ENCODE measurements at regions not wholly inside any gene's neighbourhood (a gene's known extent, or its start where the extent isn't known, plus 50 kb on each side); places are given as distances from the start of the nearest gene placed in this dataset.

- no peaks in the 10 kb centered on the region for H3K27me3 Mint-ChIP-seq (ENCODE audit: low read depth)
- TF ChIP-seq CTCF (conservative IDR thresholded peaks at IDR 0.05), result no peak
- no peak overlapping the region for H3K4me3 Mint-ChIP-seq
- no peak for DNase-seq (ENCODE audit: low read depth, low spot score)
- no peaks in the 10 kb centered on the region for H3K9me3 Mint-ChIP-seq
- H3K36me3 Mint-ChIP-seq (ENCODE audit: low read depth), result no peaks in the 10 kb centered on the region
- H3K27ac Mint-ChIP-seq (ENCODE audit: unreplicated experiment), result no peak overlapping the region
- peaks cover 7% of the 10 kb centered on the region for H3K4me1 Mint-ChIP-seq
Observed at GRCh38 chr10:133008736-133009135, 66.4 kb upstream of the CFAP46 start.

GRCh38 chr10:133008196-133008595 is 65.8 kb upstream of the CFAP46 start:
- H3K9me3 Mint-ChIP-seq, result no peaks in the 10 kb centered on the region
- DNase-seq (ENCODE audit: low read depth, low spot score), result no peak
- H3K27ac Mint-ChIP-seq (ENCODE audit: unreplicated experiment), result no peak overlapping the region
- H3K4me1 Mint-ChIP-seq, result peaks cover 7% of the 10 kb centered on the region
- no peaks in the 10 kb centered on the region for H3K36me3 Mint-ChIP-seq (ENCODE audit: low read depth)
- no peaks in the 10 kb centered on the region for H3K27me3 Mint-ChIP-seq (ENCODE audit: low read depth)
- no peak for TF ChIP-seq CTCF (conservative IDR thresholded peaks at IDR 0.05)
- H3K4me3 Mint-ChIP-seq, result no peak overlapping the region

- Mint-ChIP-seq H3K4me1 (peaks cover 7% of the 10 kb centered on the region), H3K4me3 (no peak overlapping the region), H3K9me3 (no peaks in the 10 kb centered on the region), H3K27me3 (ENCODE audit: low read depth) (no peaks in the 10 kb centered on the region), H3K27ac (ENCODE audit: unreplicated experiment) (no peak overlapping the region), H3K36me3 (ENCODE audit: low read depth) (no peaks in the 10 kb centered on the region)
- TF ChIP-seq CTCF (conservative IDR thresholded peaks at IDR 0.05), result no peak
- DNase-seq (ENCODE audit: low read depth, low spot score), result no peak
Observed at GRCh38 chr10:133007360-133007858, 65.0 kb upstream of the CFAP46 start.

- Mint-ChIP-seq H3K27ac (ENCODE audit: unreplicated experiment) (no peak overlapping the region), H3K4me3 (no peak overlapping the region), H3K27me3 (ENCODE audit: low read depth) (no peaks in the 10 kb centered on the region), H3K4me1 (peaks cover 7% of the 10 kb centered on the region), H3K36me3 (ENCODE audit: low read depth) (no peaks in the 10 kb centered on the region), H3K9me3 (no peaks in the 10 kb centered on the region)
- no peak for TF ChIP-seq CTCF (conservative IDR thresholded peaks at IDR 0.05)
- no peak for DNase-seq (ENCODE audit: low read depth, low spot score)
Observed at GRCh38 chr10:133006806-133007205, 64.4 kb upstream of the CFAP46 start.

- H3K27ac Mint-ChIP-seq (ENCODE audit: unreplicated experiment), result no peak overlapping the region
- TF ChIP-seq CTCF (conservative IDR thresholded peaks at IDR 0.05), result no peak
- no peak overlapping the region for H3K4me3 Mint-ChIP-seq
- no peaks in the 10 kb centered on the region for H3K27me3 Mint-ChIP-seq (ENCODE audit: low read depth)
- DNase-seq (ENCODE audit: low read depth, low spot score), result no peak
- H3K9me3 Mint-ChIP-seq, result no peaks in the 10 kb centered on the region
- peaks cover 7% of the 10 kb centered on the region for H3K4me1 Mint-ChIP-seq
- H3K36me3 Mint-ChIP-seq (ENCODE audit: low read depth), result no peaks in the 10 kb centered on the region
Observed at GRCh38 chr10:133006202-133006601, 63.8 kb upstream of the CFAP46 start.

- Mint-ChIP-seq H3K9me3 (no peaks in the 10 kb centered on the region), H3K27ac (ENCODE audit: unreplicated experiment) (no peak overlapping the region), H3K36me3 (ENCODE audit: low read depth) (no peaks in the 10 kb centered on the region), H3K4me1 (peaks cover 7% of the 10 kb centered on the region), H3K27me3 (ENCODE audit: low read depth) (no peaks in the 10 kb centered on the region), H3K4me3 (no peak overlapping the region)
- no peak for DNase-seq (ENCODE audit: low read depth, low spot score)
- TF ChIP-seq CTCF (conservative IDR thresholded peaks at IDR 0.05), result no peak
Observed at GRCh38 chr10:133004478-133004877, 62.1 kb upstream of the CFAP46 start.

Measured in neural crest cell (in vitro differentiated cells).